ENCODE measurements at regions not wholly inside any gene's neighbourhood (a gene's known extent, or its start where the extent isn't known, plus 50 kb on each side); places are given as distances from the start of the nearest gene placed in this dataset.

DNA sequence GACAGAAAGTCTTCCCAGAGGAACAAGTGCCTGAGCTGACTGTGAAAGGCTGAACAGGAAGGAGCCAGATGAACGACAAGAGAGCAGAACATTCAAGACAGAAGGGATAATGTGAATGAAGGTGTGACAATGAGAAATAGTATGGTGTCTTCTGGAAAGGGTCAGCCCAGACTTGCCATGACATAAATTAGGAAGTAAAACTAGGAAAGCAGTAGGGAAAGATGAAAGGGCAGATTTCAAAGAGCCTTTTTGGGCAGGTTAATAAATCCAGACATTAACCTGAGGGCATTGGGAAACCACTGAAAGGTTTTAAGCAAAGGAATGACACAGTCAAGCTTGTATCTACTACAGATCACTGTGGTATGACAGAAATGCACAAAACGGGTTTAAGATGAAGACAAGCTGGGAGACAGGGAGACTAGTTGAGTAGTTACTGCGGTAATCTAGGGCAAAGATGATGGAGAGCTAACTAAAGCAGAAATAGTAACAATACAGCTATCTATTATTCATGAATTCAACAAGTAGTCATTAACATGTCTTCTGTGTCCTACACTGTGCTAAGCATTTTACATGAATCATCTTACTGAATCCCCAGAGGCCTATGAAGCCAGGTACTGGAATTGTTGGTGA is 580.9 kb upstream of the WWC1 start:
- no peaks in the 10 kb centered on the region for H3K27me3 Mint-ChIP-seq
- ATAC-seq (no peak), DNase-seq (no peak)
- ChIA-PET POLR2A (no interaction called here), CTCF (no interaction called here)
- peaks cover 3% of the 10 kb centered on the region for H3K9me3 Mint-ChIP-seq
- H3K4me3 Mint-ChIP-seq, result no peak overlapping the region
- no peak for TF ChIP-seq CTCF (IDR thresholded peaks at IDR 0.05)
- intact Hi-C loops (cut with micrococcal nuclease), result no loop called here
- no peaks in the 10 kb centered on the region for H3K36me3 Mint-ChIP-seq (ENCODE audit: low read depth)
- no peak overlapping the region for H3K27ac Mint-ChIP-seq
- no peaks in the 10 kb centered on the region for H3K4me1 Mint-ChIP-seq (ENCODE audit: low read depth)

DNA sequence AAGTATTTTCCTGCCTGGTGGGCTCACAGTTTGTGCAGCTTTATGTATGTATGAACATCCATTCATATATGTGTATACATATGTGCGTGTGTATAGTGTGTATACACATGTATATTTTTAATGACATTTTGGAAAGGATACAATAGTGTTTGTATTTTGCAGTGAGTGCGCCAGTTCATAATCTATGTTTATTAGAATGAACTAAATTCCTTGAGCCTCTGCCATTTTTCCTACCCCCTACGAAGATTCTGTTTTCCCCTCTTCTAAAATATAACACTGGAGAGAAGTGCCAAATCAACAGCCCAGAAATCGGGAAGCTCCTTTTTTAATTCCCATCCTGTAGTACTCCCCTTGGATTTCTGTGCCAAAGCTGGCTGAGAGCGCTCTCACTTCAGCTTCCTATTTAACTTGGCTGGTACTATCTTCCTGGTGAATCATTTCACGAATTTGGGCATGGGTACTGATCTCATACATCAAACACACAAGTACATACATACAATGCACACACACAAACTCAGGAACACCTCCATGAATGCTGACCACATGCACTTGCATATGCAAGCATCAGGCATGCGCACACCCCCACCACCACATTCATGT is 578.4 kb upstream of the WWC1 start:
- DNase-seq (no peak), ATAC-seq (no peak)
- TF ChIP-seq CTCF (IDR thresholded peaks at IDR 0.05), result no peak
- intact Hi-C loops (cut with micrococcal nuclease), result no loop called here
- ChIA-PET POLR2A (no interaction called here), CTCF (interaction anchor here (2.2 kb wide), 1 partner anchor 11 kb away, joined by 6 read pairs; no protein-coding TSS in a partner anchor)
- no peaks in the 10 kb centered on the region for H3K4me1 Mint-ChIP-seq (ENCODE audit: low read depth)
- H3K9me3 Mint-ChIP-seq, result no peaks in the 10 kb centered on the region
- H3K27me3 Mint-ChIP-seq, result no peaks in the 10 kb centered on the region
- no peak overlapping the region for H3K4me3 Mint-ChIP-seq
- no peak overlapping the region for H3K27ac Mint-ChIP-seq
- H3K36me3 Mint-ChIP-seq (ENCODE audit: low read depth), result no peaks in the 10 kb centered on the region

DNA sequence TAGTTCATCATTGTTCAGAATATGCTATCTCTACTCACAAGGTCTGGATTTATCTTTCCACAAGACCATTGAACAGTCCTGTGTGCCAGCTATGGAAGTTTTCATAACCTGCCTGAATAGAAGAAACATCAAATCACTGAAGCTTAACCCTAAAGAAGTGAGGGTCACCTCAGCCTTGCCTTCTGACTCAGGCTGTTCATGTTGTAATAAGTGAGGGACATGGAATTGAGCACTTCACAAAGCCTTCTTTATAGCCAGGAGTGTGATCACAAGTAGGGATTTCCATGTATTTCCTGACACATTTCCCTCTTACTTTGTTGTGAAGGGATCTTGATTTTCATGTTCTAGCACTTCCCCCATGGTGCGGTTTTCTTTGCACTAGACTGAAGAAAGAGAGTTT is 577.5 kb upstream of the WWC1 start:
- Mint-ChIP-seq H3K27ac (no peak overlapping the region), H3K4me3 (no peak overlapping the region), H3K36me3 (ENCODE audit: low read depth) (no peaks in the 10 kb centered on the region), H3K9me3 (no peaks in the 10 kb centered on the region), H3K27me3 (no peaks in the 10 kb centered on the region), H3K4me1 (ENCODE audit: low read depth) (no peaks in the 10 kb centered on the region)
- ChIA-PET CTCF (no interaction called here), POLR2A (no interaction called here)
- intact Hi-C loops (cut with micrococcal nuclease), result no loop called here
- ATAC-seq, result no peak
- no peak for TF ChIP-seq CTCF (IDR thresholded peaks at IDR 0.05)
- DNase-seq, result no peak

GRCh38 chr5:167716126-167716775 is 575.2 kb upstream of the WWC1 start:
- POLR2A ChIA-PET, result no interaction called here
- no peak for TF ChIP-seq CTCF (IDR thresholded peaks at IDR 0.05)
- intact Hi-C loops (cut with micrococcal nuclease), result no loop called here

DNA sequence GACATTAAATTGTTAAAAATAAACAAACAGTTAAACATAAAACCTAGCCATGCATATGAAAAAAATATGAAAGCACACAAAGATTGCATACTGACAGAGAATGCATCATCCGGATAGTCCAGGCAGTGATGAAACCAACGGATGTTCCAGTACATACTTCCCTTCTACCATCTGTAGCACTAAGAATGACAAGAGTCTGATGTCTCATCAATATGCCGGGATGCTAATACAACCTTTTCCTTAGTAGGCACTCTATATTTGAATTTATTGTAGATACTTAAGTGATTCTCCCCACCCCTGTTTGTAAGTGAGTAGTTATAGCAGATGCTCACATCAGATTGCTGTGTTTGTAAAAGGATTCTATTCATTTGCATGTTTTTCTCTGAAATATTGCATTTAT is 571.2 kb upstream of the WWC1 start:
- no peaks in the 10 kb centered on the region for H3K4me1 Mint-ChIP-seq (ENCODE audit: low read depth)
- TF ChIP-seq CTCF (IDR thresholded peaks at IDR 0.05), result no peak
- H3K27ac Mint-ChIP-seq, result no peak overlapping the region
- CTCF ChIA-PET, result no interaction called here
- no peaks in the 10 kb centered on the region for H3K36me3 Mint-ChIP-seq (ENCODE audit: low read depth)
- no peaks in the 10 kb centered on the region for H3K9me3 Mint-ChIP-seq
- no peaks in the 10 kb centered on the region for H3K27me3 Mint-ChIP-seq
- DNase-seq, result no peak
- no peak for ATAC-seq
- intact Hi-C loops (cut with micrococcal nuclease), result no loop called here
- no peak overlapping the region for H3K4me3 Mint-ChIP-seq
- POLR2A ChIA-PET, result no interaction called here

More at GRCh38 chr5:167716126-167716775, 575.2 kb upstream of the WWC1 start:
- H3K4me1 Mint-ChIP-seq (ENCODE audit: low read depth), result no peaks in the 10 kb centered on the region
- CTCF ChIA-PET, result interaction anchor here (0.6 kb wide), 1 partner anchor 182 kb away, joined by 4 read pairs; no protein-coding TSS in a partner anchor
- no peak overlapping the region for H3K27ac Mint-ChIP-seq
- no peak for ATAC-seq
- H3K9me3 Mint-ChIP-seq, result no peaks in the 10 kb centered on the region
- no peak for DNase-seq
- no peak overlapping the region for H3K4me3 Mint-ChIP-seq
- no peaks in the 10 kb centered on the region for H3K27me3 Mint-ChIP-seq
- no peaks in the 10 kb centered on the region for H3K36me3 Mint-ChIP-seq (ENCODE audit: low read depth)

All from activated CD8-positive, alpha-beta T cell treated with anti-CD3 and anti-CD28 coated beads for 36 hours (primary cell).